HFF-Myc (cell line): ENCODE measurements at regions not wholly inside any gene's neighbourhood (a gene's known extent, or its start where the extent isn't known, plus 50 kb on each side); places are given as distances from the start of the nearest gene placed in this dataset.

Source experiments
- DNase-seq: peaks from one replicate; pipeline ENCODE4 v3.0.0-alpha.2; 2011; ENCODE audit warnings: low read depth; ENCODE audit errors: extremely low read depth
- H3K4me3 ChIP-seq: replicated peaks from 2 replicates; pipeline ENCODE4 v1.5.1; 2011; ENCODE audit warnings: low read depth, mild to moderate bottlenecking, control low read depth, low read length
- CTCF ChIP-seq: IDR thresholded peaks from 2 replicates; pipeline ENCODE4 v1.5.1; 2012; ENCODE audit warnings: mild to moderate bottlenecking, low read depth, low read length, control low read depth; ENCODE audit errors: missing control alignments

GRCh38 chr14:100441271-100441947 lies 118.3 kb downstream of the SLC25A47 start:
- no peak for DNase-seq
- TF ChIP-seq CTCF: no peak
- H3K4me3 ChIP-seq: no peak overlapping the region

- DNase-seq: no peak
- no peak overlapping the region for H3K4me3 ChIP-seq
- no peak for TF ChIP-seq CTCF
Measured at GRCh38 chr14:100442036-100442435, 118.9 kb downstream of the SLC25A47 start.

- H3K4me3 ChIP-seq: no peak overlapping the region
- no peak for DNase-seq
- no peak for TF ChIP-seq CTCF
Measured at GRCh38 chr14:100442498-100443490, 119.7 kb downstream of the SLC25A47 start.

- TF ChIP-seq CTCF: no peak
- no peak overlapping the region for H3K4me3 ChIP-seq
- no peak for DNase-seq
Measured at GRCh38 chr14:100443603-100444002, 120.5 kb downstream of the SLC25A47 start.

- no peak for TF ChIP-seq CTCF
- DNase-seq: no peak
- H3K4me3 ChIP-seq: no peak overlapping the region
Measured at GRCh38 chr14:100445436-100446088, 122.4 kb downstream of the SLC25A47 start.

- DNase-seq: no peak
- H3K4me3 ChIP-seq: no peak overlapping the region
- no peak for TF ChIP-seq CTCF
Measured at GRCh38 chr14:100446572-100446971, 123.4 kb downstream of the SLC25A47 start.
